HG03025 (cell line): ENCODE measurements at regions not wholly inside any gene's neighbourhood (a gene's known extent, or its start where the extent isn't known, plus 50 kb on each side); places are given as distances from the start of the nearest gene placed in this dataset.
"Not testable (repeated sequence)": the region's sequence is repeated elsewhere in the genome, so short reads cannot be mapped to it uniquely, and the experiment has no call there.

Source experiments
- ATAC-seq: cut with Tn5 transposase; IDR thresholded peaks from one replicate; pipeline ENCODE4 v1.9.1; 2021; ENCODE audit warnings: mild to moderate bottlenecking, moderate library complexity; ENCODE audit not compliant: unreplicated experiment, low FRiP score

DNA sequence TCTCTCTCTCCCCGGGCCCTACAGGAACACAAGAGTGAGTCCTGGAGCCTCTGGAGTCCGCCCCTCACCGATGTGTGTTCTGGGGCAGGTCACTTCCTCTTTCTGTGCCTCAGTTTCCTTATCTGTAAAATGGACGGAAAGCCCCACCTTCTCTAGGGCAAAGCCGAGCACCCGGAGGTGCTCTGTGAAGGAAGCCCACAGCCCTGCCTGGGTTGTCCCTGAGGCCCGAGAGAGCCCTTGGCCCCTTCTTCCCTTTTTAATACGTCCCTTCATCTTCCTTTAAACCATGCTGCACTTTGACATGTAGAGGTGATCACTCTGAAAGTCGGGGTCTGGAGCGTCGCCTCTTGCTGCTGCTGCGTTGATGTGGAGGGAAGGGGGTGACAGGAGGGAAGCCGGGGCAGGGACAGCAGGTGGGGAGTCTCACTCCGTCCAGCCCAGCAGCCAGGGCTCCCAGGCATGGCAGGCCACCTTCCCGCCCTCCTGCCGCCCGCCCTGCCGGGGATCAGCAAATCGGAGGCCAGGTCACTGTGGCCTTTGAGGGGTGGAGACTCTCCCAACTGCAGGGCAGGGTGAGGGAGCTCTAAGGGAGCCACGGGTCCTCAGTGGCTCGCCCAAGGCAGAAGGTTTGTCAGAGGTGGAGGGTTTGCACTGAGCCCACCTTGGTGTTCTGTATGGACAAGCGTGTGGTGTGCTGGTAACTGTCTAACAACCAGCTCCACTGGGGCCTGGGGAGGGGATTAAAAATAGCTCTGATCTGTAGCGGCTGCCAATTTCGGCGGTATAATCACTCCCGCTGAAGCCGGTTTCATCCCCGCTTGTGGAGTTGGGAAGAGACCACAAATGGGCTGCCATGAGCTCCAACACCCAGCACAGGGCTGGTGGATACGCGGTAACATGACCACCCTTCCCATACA, 135.9 kb upstream of the ID2 start:
- ATAC-seq: no peak

DNA sequence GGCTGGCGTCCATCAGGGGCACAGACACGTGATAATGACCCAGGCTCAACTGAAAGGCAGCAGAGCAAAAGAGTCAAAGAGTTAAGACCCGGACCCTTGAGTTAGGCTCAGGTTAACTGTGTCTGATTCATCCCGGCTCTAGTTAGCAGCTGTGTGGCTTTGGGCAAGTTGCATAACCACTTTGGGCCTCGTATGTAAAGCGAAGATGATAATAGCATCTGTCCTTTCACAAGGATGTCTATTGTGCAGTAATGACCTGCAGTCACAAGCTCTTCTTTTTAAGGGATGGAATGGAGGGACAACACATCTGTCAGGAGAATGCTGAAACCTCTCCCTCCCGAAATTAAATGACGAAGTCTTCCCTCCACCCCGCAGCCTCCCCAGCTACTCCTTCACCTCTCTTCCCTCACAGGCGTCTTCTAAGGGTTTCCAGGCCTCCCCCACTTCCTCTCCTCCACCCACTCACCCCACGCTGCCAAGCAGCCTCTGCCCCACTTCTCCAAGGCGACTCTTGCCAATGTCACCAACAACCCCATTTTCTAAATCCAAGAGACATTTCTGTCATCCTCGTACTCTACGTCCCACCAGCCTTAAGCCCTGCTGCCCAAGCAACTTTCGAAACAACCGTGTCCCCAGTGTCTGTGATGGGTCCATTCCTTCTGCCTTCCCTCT, 135.1 kb upstream of the ID2 start:
- no peak for ATAC-seq

- no peak for ATAC-seq
Measured at GRCh38 chr2:8547284-8548064, 134.4 kb upstream of the ID2 start.

DNA sequence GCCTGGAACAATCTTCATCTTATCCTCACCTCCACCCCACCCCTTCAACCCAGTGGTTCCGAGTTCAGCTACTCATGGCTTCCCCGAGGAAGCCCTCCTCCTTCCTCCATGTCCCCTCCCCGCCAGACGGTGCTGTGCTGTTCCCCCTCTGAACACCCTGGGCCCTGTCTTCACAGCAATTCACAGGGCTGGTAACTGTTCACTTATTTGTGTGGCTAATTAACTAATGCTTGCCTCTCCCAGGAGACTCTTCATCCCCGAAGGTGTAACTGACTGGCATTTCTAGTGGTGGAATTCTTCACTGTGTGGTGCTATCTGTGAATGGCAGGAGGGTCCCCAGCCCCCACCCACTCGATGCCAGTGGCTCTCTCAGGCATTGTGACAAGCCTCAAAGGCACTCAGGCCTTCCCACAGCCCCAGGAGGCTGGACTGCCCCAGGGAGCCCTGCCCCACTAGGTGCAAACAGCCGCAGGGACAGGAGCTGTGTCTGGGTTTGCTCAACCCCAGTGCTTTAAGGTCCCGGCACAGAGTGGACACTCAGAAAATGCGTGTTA, 133.7 kb upstream of the ID2 start:
- no peak for ATAC-seq

GRCh38 chr2:8548619-8549150, 133.2 kb upstream of the ID2 start:
- ATAC-seq: no peak

- no peak for ATAC-seq
Measured at GRCh38 chr2:8549273-8549922, 132.5 kb upstream of the ID2 start.

DNA sequence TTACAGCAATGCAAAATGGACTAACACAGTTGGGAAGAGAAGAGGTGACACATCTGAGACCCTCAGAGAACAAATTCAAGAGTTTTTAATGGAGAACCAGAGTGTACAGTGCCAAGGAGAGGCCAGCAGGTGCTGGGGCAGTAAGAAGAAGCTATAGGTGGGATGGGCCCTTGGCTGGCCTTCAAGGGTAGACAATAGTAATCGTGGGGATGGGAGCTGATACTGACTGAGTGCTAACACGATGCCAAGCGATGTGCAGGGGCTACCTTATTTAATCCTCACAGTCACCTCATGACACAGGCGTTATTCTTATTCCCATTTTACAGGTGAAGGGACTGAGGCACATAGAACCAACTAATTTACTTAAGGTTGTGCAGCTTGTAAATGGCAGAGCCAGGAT, 131.9 kb upstream of the ID2 start:
- no peak for ATAC-seq

GRCh38 chr2:8550481-8550880, 131.4 kb upstream of the ID2 start:
- ATAC-seq: no peak

DNA sequence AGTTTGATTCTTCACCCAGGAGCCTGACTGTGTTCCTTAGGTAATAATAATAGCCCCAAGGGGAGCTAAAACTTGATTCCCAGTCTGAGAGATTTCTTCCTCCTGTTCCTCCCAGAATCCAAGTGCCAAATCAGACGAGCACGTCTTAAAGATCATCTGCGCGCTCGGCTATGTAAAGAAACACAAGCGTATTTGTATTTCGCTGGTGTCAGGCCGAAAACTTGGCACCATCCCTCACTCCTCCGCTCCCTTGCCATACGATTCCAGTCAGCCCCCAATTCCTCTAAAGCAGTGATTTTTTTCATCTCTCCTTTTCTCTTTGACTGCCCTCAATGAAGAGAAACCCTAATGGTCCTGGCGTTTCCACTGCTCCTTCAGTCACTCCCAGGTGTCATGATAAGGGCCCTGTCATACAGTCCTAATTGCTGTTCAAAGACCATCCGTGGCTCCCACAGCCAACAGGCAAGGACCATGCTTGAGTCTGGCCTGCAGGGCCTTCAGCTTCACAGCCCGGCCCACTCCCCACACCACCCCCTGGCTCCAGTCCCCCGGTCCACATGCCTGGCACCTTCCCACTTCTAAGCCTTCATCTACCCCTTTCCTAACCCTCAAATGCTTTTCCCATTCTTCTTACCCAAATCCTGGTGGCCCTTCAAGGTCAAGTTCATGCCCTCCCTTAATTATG, 130.8 kb upstream of the ID2 start:
- no peak for ATAC-seq

DNA sequence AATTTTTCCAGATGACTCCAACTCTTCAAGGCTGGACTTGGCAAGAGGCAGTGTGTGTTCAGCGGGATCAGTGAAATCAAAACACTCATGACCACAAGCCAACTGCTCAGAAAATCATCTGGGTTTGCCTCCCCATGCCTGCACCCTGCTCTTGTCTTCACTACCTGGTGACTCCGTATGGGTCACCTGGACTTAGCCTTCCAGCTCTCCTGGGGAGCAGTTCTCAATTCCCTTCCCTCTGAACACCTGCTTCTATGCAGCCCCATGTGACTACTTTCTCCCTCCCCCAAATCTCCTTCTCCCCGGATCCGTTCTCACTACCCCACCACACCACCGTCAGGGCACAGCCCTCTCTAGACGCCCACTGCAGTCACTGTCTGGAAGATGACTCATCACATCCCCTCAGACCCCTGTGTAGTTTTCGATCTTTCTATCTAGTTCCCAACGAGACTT, 130.2 kb upstream of the ID2 start:
- no peak for ATAC-seq

GRCh38 chr2:8552293-8552801, 129.5 kb upstream of the ID2 start:
- ATAC-seq: no peak

DNA sequence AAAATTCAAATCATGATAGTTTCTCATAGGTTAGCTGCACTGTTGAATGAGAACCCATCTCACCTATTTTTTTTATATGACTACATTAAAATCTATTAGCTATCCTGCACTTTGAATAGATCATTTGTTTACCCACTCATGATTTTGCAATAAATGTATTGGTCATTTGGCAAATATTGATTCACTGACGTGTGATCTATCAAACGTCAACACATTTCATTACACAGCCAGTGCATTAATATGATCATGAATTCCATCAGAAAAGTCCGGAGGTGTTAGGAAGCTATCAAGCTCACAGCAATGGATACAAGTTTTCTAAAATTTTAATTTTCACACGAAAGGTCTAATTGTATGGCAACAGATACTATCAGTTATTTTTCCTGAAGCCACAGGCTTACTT, 128.2 kb upstream of the ID2 start:
- ATAC-seq: no peak

DNA sequence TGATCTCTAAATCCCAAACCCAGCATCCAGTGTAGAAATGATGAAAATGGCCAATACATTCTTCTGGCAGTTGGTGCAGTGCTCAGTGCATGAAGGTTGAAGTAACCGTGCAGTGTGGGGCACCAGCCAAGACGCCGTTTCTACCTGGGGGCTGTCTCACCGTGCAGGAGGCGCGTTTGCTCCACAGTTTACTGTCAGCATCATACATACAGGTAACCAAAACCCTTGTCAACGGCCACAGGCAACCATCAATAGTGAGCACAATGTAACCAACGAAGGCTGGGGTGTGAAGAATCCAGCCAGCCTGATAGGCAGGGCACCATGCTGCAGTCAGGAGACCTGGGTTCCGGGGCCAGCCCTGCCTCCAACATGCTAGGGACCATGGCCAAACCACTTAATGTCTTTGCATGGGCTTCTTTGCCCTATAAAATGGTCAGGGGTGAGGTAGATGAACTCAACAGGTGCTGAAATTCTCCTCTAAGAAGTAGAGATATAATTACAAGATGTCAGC, 127.5 kb upstream of the ID2 start:
- ATAC-seq: no peak

DNA sequence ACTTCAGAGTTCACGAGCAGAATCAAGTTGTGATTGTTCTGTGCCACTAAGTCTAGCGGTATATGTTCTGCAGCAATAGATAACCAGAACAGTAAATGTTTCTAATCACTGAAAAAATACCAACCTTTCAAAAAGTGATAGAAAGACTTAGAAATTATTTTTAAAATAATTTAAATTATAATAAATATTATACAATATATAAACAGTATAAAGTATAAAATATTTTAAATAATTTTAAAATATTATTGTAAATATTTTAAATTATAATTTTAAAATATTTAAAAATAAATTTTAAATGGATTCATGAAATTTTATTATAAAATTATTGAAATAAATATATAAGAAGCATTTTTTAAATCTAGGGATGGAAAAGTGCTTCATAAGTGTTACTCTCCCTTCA, 126.3 kb upstream of the ID2 start:
- no peak for ATAC-seq

DNA sequence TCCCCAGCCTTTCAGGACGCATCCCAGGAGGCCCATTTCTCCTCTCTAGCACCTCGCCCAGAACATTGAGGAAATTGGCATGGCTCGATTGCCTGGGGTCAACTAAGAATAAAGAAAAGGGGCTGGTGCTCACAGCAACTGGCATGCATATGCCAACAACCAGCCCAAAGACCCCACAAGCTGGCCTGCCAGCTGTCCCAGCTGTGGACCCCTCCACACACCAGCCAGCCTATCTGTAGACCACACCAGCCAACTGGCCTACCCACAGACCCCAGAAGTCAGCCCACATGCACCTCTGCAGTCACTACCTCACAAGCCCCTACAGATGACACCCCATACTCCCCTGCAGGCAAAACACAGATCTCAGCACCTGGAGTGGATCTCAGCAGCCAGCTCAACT, 123.8 kb upstream of the ID2 start:
- no peak for ATAC-seq

- no peak for ATAC-seq
Measured at GRCh38 chr2:8558956-8559355, 122.9 kb upstream of the ID2 start.

DNA sequence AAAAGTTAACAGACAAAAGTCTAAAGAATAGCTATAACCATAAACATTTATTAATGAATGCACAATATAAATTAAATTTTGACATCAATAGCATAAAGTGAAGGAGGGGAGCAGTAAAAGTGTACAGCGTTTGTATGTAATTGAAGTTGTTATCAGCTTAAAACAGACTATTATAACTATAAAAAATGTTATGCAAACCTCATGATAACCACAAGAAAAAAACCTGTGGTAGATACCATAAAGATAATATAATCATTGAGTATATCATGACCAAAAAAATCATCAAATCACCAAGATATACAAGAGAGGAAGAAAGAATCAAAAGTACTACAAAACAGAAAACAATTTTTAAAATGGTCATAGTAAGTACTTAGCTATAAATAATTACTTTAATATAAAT, 122.1 kb upstream of the ID2 start:
- no peak for ATAC-seq

DNA sequence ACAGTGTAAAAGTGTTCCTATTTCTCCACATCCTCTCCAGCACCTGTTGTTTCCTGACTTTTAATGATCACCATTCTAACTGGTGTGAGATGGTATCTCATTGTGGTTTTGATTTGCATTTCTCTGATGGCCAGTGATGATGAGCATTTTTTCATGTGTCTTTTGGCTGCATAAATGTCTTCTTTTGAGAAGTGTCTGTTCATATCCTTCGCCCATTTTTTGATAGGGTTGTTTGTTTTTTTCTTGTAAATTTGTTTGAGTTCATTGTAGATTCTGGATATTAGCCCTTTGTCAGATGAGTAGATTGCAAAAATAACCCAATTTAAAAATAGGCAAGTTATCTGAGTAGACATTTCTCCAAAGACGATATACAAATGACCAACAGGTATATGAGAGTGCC, 120.2 kb upstream of the ID2 start:
- not testable (repeated sequence) for ATAC-seq

DNA sequence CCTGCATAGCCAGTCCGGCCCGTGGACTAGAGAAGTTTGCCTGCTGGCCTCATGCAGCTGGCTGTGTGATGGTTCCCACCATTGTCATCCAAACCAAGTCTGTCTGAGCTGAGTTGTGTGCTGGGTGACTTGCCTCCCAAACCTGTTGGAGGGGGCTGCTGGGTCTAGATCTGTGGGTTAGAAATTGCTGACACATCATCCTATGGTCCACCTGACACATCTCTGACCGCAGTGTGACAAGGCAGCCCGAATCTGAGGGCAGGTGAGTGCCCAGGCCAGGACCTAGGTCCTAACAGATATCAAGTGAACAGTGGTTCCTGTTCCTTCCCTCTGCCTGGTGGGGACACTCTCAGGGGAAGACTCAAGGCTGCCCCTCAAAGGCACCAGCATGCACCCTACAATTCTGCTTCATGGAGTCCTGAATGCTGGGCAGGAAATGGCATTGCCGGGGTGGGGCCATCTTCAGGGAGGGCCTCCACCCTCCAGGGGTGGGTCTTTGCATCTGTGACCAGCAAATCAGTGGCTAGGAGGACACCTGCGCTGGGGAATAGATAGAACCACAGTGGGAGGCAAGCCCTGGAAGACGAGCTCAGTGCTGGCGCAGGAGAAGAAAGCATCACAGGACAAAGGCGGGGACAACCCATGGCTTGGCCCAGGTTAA, 117.9 kb upstream of the ID2 start:
- no peak for ATAC-seq
